H1 (cell line): ENCODE measurements at regions not wholly inside any gene's neighbourhood (a gene's known extent, or its start where the extent isn't known, plus 50 kb on each side); places are given as distances from the start of the nearest gene placed in this dataset.

Experiments
- CTCF ChIA-PET: fragments of 300-600 bp; sonication (Branson Sonifier 250); formaldehyde crosslinking; loops from one replicate; lab custom pipeline; 2021; ENCODE audit not compliant: partially characterized antibody; lab: Charles Lee
- POLR2A ChIA-PET: fragments of 300-600 bp; sonication (Branson Sonifier 250); formaldehyde crosslinking; loops from one replicate; lab custom pipeline; 2021; ENCODE audit warnings: inconsistent platforms; ENCODE audit not compliant: partially characterized antibody; lab: Charles Lee
- DNase-seq, 2 experiments: peaks; one replicate each; pipeline versions ENCODE4 v3.0.0 to v3.0.0-alpha.2; 2010 to 2022; ENCODE audit warnings: low spot score in 2 of 2, low read depth in 1 of 2, mixed read lengths in 1 of 2
- FAIRE-seq: peaks from 2 replicates; lab custom pipeline; 2011; peaks lifted over from hg19 to GRCh38; lab: Jason Lieb, UNC
- H2AFZ ChIP-seq: 2 replicates; pipeline ENCODE4 v1.8.1; 2012; ENCODE audit warnings: low read length, inconsistent platforms
- H2AK5ac ChIP-seq: 2 replicates; pipeline ENCODE4 v1.6.1; 2013; ENCODE audit warnings: low read depth, low read length
- H2BK120ac ChIP-seq: replicated peaks from 2 replicates; pipeline ENCODE3; 2013; ENCODE audit warnings: low read depth, low read length, inconsistent platforms
- H2BK12ac ChIP-seq: 2 replicates; pipeline ENCODE4 v1.6.1; 2013; ENCODE audit warnings: low read depth, low read length
- H2BK15ac ChIP-seq: 2 replicates; pipeline ENCODE4 v1.6.1; 2013; ENCODE audit warnings: low read length
- H2BK20ac ChIP-seq: 2 replicates; pipeline ENCODE4 v1.6.1; 2013; ENCODE audit warnings: low read length
- H2BK5ac ChIP-seq: 2 replicates; pipeline ENCODE4 v1.6.1; 2013; ENCODE audit warnings: low read depth, low read length
- H3K14ac ChIP-seq: 2 replicates; pipeline ENCODE4 v1.6.1; 2013; ENCODE audit warnings: inconsistent platforms; ENCODE audit not compliant: insufficient read length
- H3K18ac ChIP-seq: 2 replicates; pipeline ENCODE4 v1.6.1; 2013; ENCODE audit warnings: low read length; ENCODE audit errors: extremely low read depth
- H3K23ac ChIP-seq: 2 replicates; pipeline ENCODE4 v1.6.1; 2013; ENCODE audit warnings: inconsistent platforms; ENCODE audit not compliant: insufficient read length
- H3K23me2 ChIP-seq: 2 replicates; pipeline ENCODE4 v1.6.1; 2013; ENCODE audit warnings: low read depth, low read length
- H3K27ac ChIP-seq: 2 replicates; pipeline ENCODE4 v1.6.1; 2011; ENCODE audit warnings: low read depth, low read length, inconsistent platforms
- H3K27me3 ChIP-seq, 4 experiments: replicated peaks in 1 of 4; 1 replicate in 1 of 4; 2 replicates in 3 of 4; pipeline versions ENCODE4 v1.6.1 to v1.8.1; 2011 to 2013; ENCODE audit warnings: low read length in 3 of 4, mild to moderate bottlenecking in 3 of 4, inconsistent platforms in 2 of 4, mixed read lengths in 2 of 4, moderate library complexity in 1 of 4; ENCODE audit not compliant: control insufficient read depth in 3 of 4, insufficient read depth in 3 of 4; ENCODE audit errors: extremely low read depth in 1 of 4
- H3K36me3 ChIP-seq, 4 experiments: 2 replicates each; pipeline versions ENCODE4 v1.6.1 to v1.8.1; 2011 to 2013; ENCODE audit warnings: mild to moderate bottlenecking in 4 of 4, low read length in 3 of 4, moderate library complexity in 2 of 4, control low read depth in 1 of 4, inconsistent platforms in 1 of 4; ENCODE audit not compliant: insufficient read depth in 4 of 4, control insufficient read depth in 2 of 4
- H3K4ac ChIP-seq: replicated peaks from 2 replicates; pipeline ENCODE3; 2013; ENCODE audit warnings: low read length, low read depth, mixed read lengths, inconsistent platforms; ENCODE audit not compliant: insufficient read length
- H3K4me1 ChIP-seq, 4 experiments: replicated peaks in 1 of 4; 1 replicate in 1 of 4; 2 replicates in 3 of 4; pipeline versions ENCODE4 v1.6.1 to v1.8.1; 2011 to 2013; ENCODE audit warnings: low read length in 3 of 4, inconsistent platforms in 2 of 4, mixed read lengths in 1 of 4; ENCODE audit not compliant: insufficient read depth in 4 of 4, control insufficient read depth in 3 of 4
- H3K4me2 ChIP-seq, 2 experiments: 2 replicates each; pipeline versions ENCODE4 v1.6.1 to v1.8.1; 2011 to 2013; ENCODE audit warnings: low read depth in 2 of 2, low read length in 2 of 2, control low read depth in 1 of 2, inconsistent platforms in 1 of 2, mild to moderate bottlenecking in 1 of 2; ENCODE audit not compliant: insufficient read depth in 1 of 2
- H3K4me3 ChIP-seq, 4 experiments: fragments of 200-600, 300-600 bp in 1 of 4; sonication (generic), shearing (Covaris generic), sonication (Bioruptor Twin) in 1 of 4; 2 replicates each; pipeline versions ENCODE4 v1.5.1 to v1.8.1; 2011 to 2016; ENCODE audit warnings: low read length in 4 of 4, low read depth in 3 of 4, control low read depth in 2 of 4, inconsistent platforms in 2 of 4, mild to moderate bottlenecking in 2 of 4, mixed read lengths in 1 of 4, moderate library complexity in 1 of 4; ENCODE audit not compliant: insufficient read depth in 2 of 4; ENCODE audit errors: extremely low read depth in 1 of 4
- H3K56ac ChIP-seq: replicated peaks from 2 replicates; pipeline ENCODE3; 2013; ENCODE audit warnings: low read depth, mild to moderate bottlenecking, mixed read lengths, low read length, inconsistent platforms; ENCODE audit not compliant: insufficient read length
- H3K79me1 ChIP-seq: 2 replicates; pipeline ENCODE4 v1.6.1; 2013; ENCODE audit warnings: low read depth, low read length, control low read depth
- H3K79me2 ChIP-seq, 2 experiments: 2 replicates each; pipeline versions ENCODE4 v1.6.1 to v1.8.1; 2012 to 2013; ENCODE audit warnings: low read length in 2 of 2, mild to moderate bottlenecking in 2 of 2, inconsistent platforms in 1 of 2; ENCODE audit not compliant: insufficient read depth in 2 of 2, control insufficient read depth in 1 of 2
- H3K9ac ChIP-seq, 4 experiments: replicated peaks in 1 of 4; 1 replicate in 1 of 4; 2 replicates in 3 of 4; pipeline versions ENCODE4 v1.6.1 to v1.8.1; 2011 to 2013; ENCODE audit warnings: low read depth in 3 of 4, low read length in 3 of 4, control low read depth in 2 of 4, mild to moderate bottlenecking in 2 of 4, moderate library complexity in 2 of 4, inconsistent platforms in 1 of 4; ENCODE audit errors: extremely low read depth in 1 of 4
- H3K9me3 ChIP-seq, 2 experiments: 2 replicates each; pipeline versions ENCODE4 v1.6.1 to v1.8.1; 2012 to 2013; ENCODE audit warnings: mild to moderate bottlenecking in 2 of 2, moderate library complexity in 2 of 2, control low read depth in 1 of 2, inconsistent platforms in 1 of 2, low read depth in 1 of 2, low read length in 1 of 2, mixed read lengths in 1 of 2; ENCODE audit not compliant: insufficient read depth in 2 of 2
- H4K20me1 ChIP-seq, 2 experiments: replicated peaks in 1 of 2; 2 replicates each; pipeline versions ENCODE3 to v1.8.1; 2011 to 2013; ENCODE audit warnings: inconsistent platforms in 2 of 2, low read length in 2 of 2, mild to moderate bottlenecking in 1 of 2; ENCODE audit not compliant: insufficient read depth in 2 of 2, control insufficient read depth in 1 of 2
- H4K5ac ChIP-seq: 2 replicates; pipeline ENCODE4 v1.6.1; 2013; ENCODE audit warnings: low read length, low read depth, mixed read lengths, inconsistent platforms; ENCODE audit not compliant: insufficient read length
- H4K8ac ChIP-seq: 2 replicates; pipeline ENCODE4 v1.8.0; 2013; ENCODE audit warnings: mild to moderate bottlenecking, moderate library complexity, low read length, inconsistent platforms; ENCODE audit not compliant: insufficient read depth; ENCODE audit errors: extremely low read depth
- H4K91ac ChIP-seq: replicated peaks from 2 replicates; pipeline ENCODE3; 2013; ENCODE audit warnings: low read length, mixed read lengths, inconsistent platforms; ENCODE audit not compliant: insufficient read length
- ASH2L ChIP-seq: fragments of 200-600, 300-600 bp; sonication (generic); IDR thresholded peaks from one replicate; pipeline ENCODE4 v1.7.1; 2017; ENCODE audit warnings: low read length
- ATF2 ChIP-seq: IDR thresholded peaks from 2 replicates; pipeline ENCODE4 v1.6.1; 2012; ENCODE audit warnings: low read length, inconsistent platforms
- EP300 ChIP-seq, 2 experiments: IDR thresholded peaks; 1 replicate in 1 of 2; 2 replicates in 1 of 2; pipeline ENCODE4 v1.6.1; 2011 to 2012; ENCODE audit warnings: low read depth in 2 of 2, low read length in 2 of 2, mild to moderate bottlenecking in 2 of 2, borderline replicate concordance in 1 of 2, inconsistent platforms in 1 of 2, moderate library complexity in 1 of 2
- FOSL1 ChIP-seq: IDR thresholded peaks from 2 replicates; pipeline ENCODE4 v1.6.1; 2011; ENCODE audit warnings: mild to moderate bottlenecking, low read depth, low read length, moderate library complexity; ENCODE audit not compliant: insufficient read depth
- HDAC2 ChIP-seq, 2 experiments: fragments of 300-600 bp in 1 of 2; sonication (generic) in 1 of 2; IDR thresholded peaks; 2 replicates each; pipeline ENCODE4 v1.6.1; 2011 to 2012; ENCODE audit warnings: low read depth in 2 of 2, low read length in 2 of 2, mild to moderate bottlenecking in 2 of 2, moderate library complexity in 2 of 2, borderline replicate concordance in 1 of 2, inconsistent platforms in 1 of 2
- MAFK ChIP-seq: IDR thresholded peaks from 2 replicates; pipeline ENCODE4 v1.6.1; 2012; ENCODE audit warnings: low read depth, mild to moderate bottlenecking, improper control_type of control experiment, low read length
- WGBS, 2 experiments: shearing (Covaris generic) in 1 of 2; methylation state at CpG; one replicate each; pipeline versions ENCODE4 v1.1.6 to v1.1.7; 2013 to 2015; ENCODE audit warnings: low lambda C conversion rate in 2 of 2, mixed read lengths in 2 of 2, inconsistent platforms in 1 of 2, low coverage in 1 of 2, missing lambda C conversion rate in 1 of 2; ENCODE audit not compliant: insufficient replicate concordance in 2 of 2, insufficient coverage in 1 of 2, insufficient read length in 1 of 2; ENCODE audit errors: extremely low coverage in 1 of 2, missing lambda C conversion rate in 1 of 2; 5-methylcytosine and 5-hydroxymethylcytosine counted together

GRCh38 chr3:5276934-5277333 is 89.4 kb downstream of the EDEM1 start:
- Histone ChIP-seq H2AFZ (no peak overlapping the region), H3K23ac (no peak overlapping the region), H3K4ac (no peak overlapping the region)

More at GRCh38 chr3:5276934-5277333, 89.4 kb downstream of the EDEM1 start:
- Histone ChIP-seq H3K36me3 (no peaks in the 10 kb centered on the region), H3K79me2 (no peaks in the 10 kb centered on the region), H4K8ac (no peak overlapping the region), H2BK120ac (no peak overlapping the region), H3K27ac (no peak overlapping the region), H4K91ac (no peak overlapping the region), H2BK5ac (no peak overlapping the region), H2BK20ac (no peak overlapping the region), H3K27me3 (no peaks in the 10 kb centered on the region), H3K23me2 (no peaks in the 10 kb centered on the region), H3K4me3 (no peak overlapping the region), H3K4me1 (no peaks in the 10 kb centered on the region), H4K20me1 (no peaks in the 10 kb centered on the region), H3K56ac (no peak overlapping the region)
- no peak for TF ChIP-seq EP300 (IDR thresholded peaks at IDR 0.05; ENCODE audit: borderline replicate concordance in 1 of 2, low read depth in 2 of 2, low read length in 2 of 2)
- no peak for TF ChIP-seq ASH2L
- TF ChIP-seq MAFK, result no peak
- TF ChIP-seq HDAC2 (IDR thresholded peaks at IDR 0.05; ENCODE audit: borderline replicate concordance in 1 of 2, low read depth in 2 of 2, low read length in 2 of 2), result no peak
- TF ChIP-seq FOSL1, result no peak
- TF ChIP-seq ATF2, result no peak
- TF ChIP-seq, all 59 proteins: peak for 0
- CTCF ChIA-PET, result interaction anchor here (0.8 to 2.3 kb wide), 2 partner anchors 31 to 45 kb away, joined by 3 to 8 read pairs; no protein-coding TSS in a partner anchor
- H3K18ac ChIP-seq, result no peak overlapping the region
- POLR2A ChIA-PET, result no interaction called here
- no peaks in the 10 kb centered on the region for H3K79me1 ChIP-seq
- H3K9ac ChIP-seq, result no peak overlapping the region
- peaks cover 0 to 4% of the 10 kb centered on the region in 2 experiments; a peak in 2 of 4 replicates for H3K9me3 ChIP-seq
- no peak overlapping the region for H3K14ac ChIP-seq
- no peak overlapping the region for H2BK12ac ChIP-seq
- no peak overlapping the region for H3K4me2 ChIP-seq
- FAIRE-seq (no peak), DNase-seq (no peak)
- H2AK5ac ChIP-seq, result no peak overlapping the region
- H4K5ac ChIP-seq, result no peak overlapping the region
- H2BK15ac ChIP-seq, result no peak overlapping the region
- WGBS, 2 experiments, result 94% methylated on average over 8 of the region's 8 CpGs; no CpG with 5 or more reads in 1 of the 2 experiments
